CD8-positive, alpha-beta memory T cell (primary cell): ENCODE measurements at regions not wholly inside any gene's neighbourhood (a gene's known extent, or its start where the extent isn't known, plus 50 kb on each side); places are given as distances from the start of the nearest gene placed in this dataset.
"Not testable (repeated sequence)": the region's sequence is repeated elsewhere in the genome, so short reads cannot be mapped to it uniquely, and the experiment has no call there.

ENCODE experiments used
- CTCF ChIA-PET: fragments of 350-600 bp; sonication (Branson Sonifier 250); formaldehyde crosslinking; loops from one replicate; lab custom pipeline; 2021; ENCODE audit warnings: antibody characterized with exemption; lab: Charles Lee
- POLR2A ChIA-PET: fragments of 350-600 bp; sonication (Branson Sonifier 250); formaldehyde crosslinking; loops from one replicate; lab custom pipeline; 2021; ENCODE audit warnings: antibody characterized with exemption; lab: Charles Lee
- DNase-seq, 5 donors: peaks; one replicate each; pipeline versions ENCODE4 v3.0.0 to v3.0.0-alpha.2; 2020 to 2022; ENCODE audit warnings: mixed read lengths in 1 of 5
- H3K27ac ChIP-seq: one replicate; pipeline ENCODE4 v1.7.0; 2013; ENCODE audit warnings: low read depth, mild to moderate bottlenecking, low read length, moderate library complexity
- H3K27me3 ChIP-seq: 2 replicates; pipeline ENCODE4 v1.7.0; 2013; ENCODE audit warnings: low read length, mild to moderate bottlenecking; ENCODE audit not compliant: insufficient read depth, poor library complexity, severe bottlenecking
- H3K36me3 ChIP-seq: 2 replicates; pipeline ENCODE4 v1.7.0; 2013; ENCODE audit warnings: mild to moderate bottlenecking, low read length, moderate library complexity; ENCODE audit not compliant: insufficient read depth
- H3K4me1 ChIP-seq: 2 replicates; pipeline ENCODE4 v1.7.0; 2013; ENCODE audit warnings: mild to moderate bottlenecking, low read length, moderate library complexity; ENCODE audit not compliant: insufficient read depth
- H3K4me3 ChIP-seq: 2 replicates; pipeline ENCODE4 v1.7.0; 2013; ENCODE audit warnings: mild to moderate bottlenecking, low read length
- H3K9me3 ChIP-seq: 2 replicates; pipeline ENCODE4 v1.7.0; 2013; ENCODE audit warnings: mild to moderate bottlenecking, low read length
- H3K27ac Mint-ChIP-seq, 8 donors: one replicate each; pipeline ENCODE4 v1.8.0; 2020 to 2021; ENCODE audit warnings: mixed read lengths in 8 of 8, mild to moderate bottlenecking in 6 of 8, inconsistent platforms in 3 of 8, moderate library complexity in 3 of 8
- H3K27me3 Mint-ChIP-seq, 2 donors: one replicate each; pipeline ENCODE4 v1.8.0; 2020 to 2021; ENCODE audit warnings: mixed read lengths in 2 of 2, mild to moderate bottlenecking in 1 of 2, moderate library complexity in 1 of 2
- H3K36me3 Mint-ChIP-seq, 3 donors: one replicate each; pipeline ENCODE4 v1.8.0; 2020 to 2021; ENCODE audit warnings: mixed read lengths in 3 of 3, inconsistent platforms in 1 of 3, mild to moderate bottlenecking in 1 of 3
- H3K4me1 Mint-ChIP-seq, 3 donors: one replicate each; pipeline ENCODE4 v1.8.0; 2020 to 2021; ENCODE audit warnings: mixed read lengths in 3 of 3, inconsistent platforms in 1 of 3, mild to moderate bottlenecking in 1 of 3
- H3K4me3 Mint-ChIP-seq, 7 donors: one replicate each; pipeline ENCODE4 v1.8.0; 2020 to 2021; ENCODE audit warnings: mixed read lengths in 7 of 7, mild to moderate bottlenecking in 6 of 7, moderate library complexity in 4 of 7, inconsistent platforms in 2 of 7
- H3K9me3 Mint-ChIP-seq, 5 donors: one replicate each; pipeline ENCODE4 v1.8.0; 2020 to 2022; ENCODE audit warnings: mixed read lengths in 5 of 5, mild to moderate bottlenecking in 3 of 5, moderate library complexity in 2 of 5, inconsistent platforms in 1 of 5

GRCh38 chr7:84714765-84715164 is 472.1 kb downstream of the SEMA3D start:
- H3K36me3 Mint-ChIP-seq = no peaks in the 10 kb centered on the region
- H3K4me3 ChIP-seq = no peak overlapping the region
- H3K27me3 ChIP-seq = no peaks in the 10 kb centered on the region
- no peaks in the 10 kb centered on the region for H3K36me3 ChIP-seq
- no peaks in the 10 kb centered on the region for H3K4me1 Mint-ChIP-seq
- H3K27ac ChIP-seq = no peak overlapping the region
- no peak overlapping the region for H3K4me3 Mint-ChIP-seq
- CTCF ChIA-PET = no interaction called here
- peaks cover 0 to 34% (median 9%) of the 10 kb centered on the region in 5 donors for H3K9me3 Mint-ChIP-seq
- no peaks in the 10 kb centered on the region for H3K4me1 ChIP-seq
- POLR2A ChIA-PET = no interaction called here
- no peak overlapping the region for H3K27ac Mint-ChIP-seq
- H3K27me3 Mint-ChIP-seq = no peaks in the 10 kb centered on the region
- no peaks in the 10 kb centered on the region for H3K9me3 ChIP-seq
- no peak for DNase-seq

DNA sequence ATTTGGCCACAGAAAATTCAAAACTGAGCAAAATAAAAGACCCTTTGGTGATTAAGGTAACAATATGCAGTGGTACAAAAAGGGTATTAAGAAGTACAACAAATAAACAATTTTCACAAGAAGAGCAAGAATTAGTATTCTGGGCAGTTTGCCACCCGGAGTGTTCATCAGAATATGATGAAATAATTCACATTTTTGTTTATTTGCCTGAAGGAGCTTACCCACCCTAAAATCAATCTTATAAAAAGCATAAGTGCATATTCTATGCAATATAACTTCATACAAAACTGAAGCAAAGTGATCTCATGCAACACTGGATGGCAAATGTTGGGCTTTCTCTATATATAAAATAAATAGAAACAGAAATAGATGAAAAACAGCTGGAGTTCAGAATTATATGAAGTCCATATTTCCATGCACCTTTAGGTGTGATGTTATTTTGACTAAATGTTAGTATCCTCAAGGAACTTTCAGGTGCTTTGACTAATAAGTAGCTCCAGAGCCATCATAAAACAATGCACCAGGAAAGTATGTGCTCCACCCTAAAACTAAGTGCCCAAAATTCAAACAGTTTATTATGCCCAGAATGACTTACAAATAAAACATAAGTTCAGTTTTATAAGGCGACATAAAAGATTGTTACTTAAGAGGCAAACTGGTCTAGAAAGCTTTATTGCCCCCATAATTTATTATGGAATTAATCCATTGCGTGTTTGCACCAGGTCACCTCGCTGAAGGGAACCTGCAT is 474.3 kb downstream of the SEMA3D start:
- ChIA-PET POLR2A (no interaction called here), CTCF (no interaction called here)
- Histone ChIP-seq H3K4me3 (no peak overlapping the region), H3K4me1 (no peaks in the 10 kb centered on the region), H3K27me3 (no peaks in the 10 kb centered on the region), H3K27ac (no peak overlapping the region), H3K36me3 (no peaks in the 10 kb centered on the region), H3K9me3 (no peaks in the 10 kb centered on the region)
- no peaks in the 10 kb centered on the region for H3K4me1 Mint-ChIP-seq
- H3K9me3 Mint-ChIP-seq = peaks cover 0 to 30% (median 6%) of the 10 kb centered on the region in 5 donors
- H3K27ac Mint-ChIP-seq = no peak overlapping the region
- H3K27me3 Mint-ChIP-seq = no peaks in the 10 kb centered on the region
- no peak overlapping the region for H3K4me3 Mint-ChIP-seq
- no peak for DNase-seq
- H3K36me3 Mint-ChIP-seq = no peaks in the 10 kb centered on the region

DNA sequence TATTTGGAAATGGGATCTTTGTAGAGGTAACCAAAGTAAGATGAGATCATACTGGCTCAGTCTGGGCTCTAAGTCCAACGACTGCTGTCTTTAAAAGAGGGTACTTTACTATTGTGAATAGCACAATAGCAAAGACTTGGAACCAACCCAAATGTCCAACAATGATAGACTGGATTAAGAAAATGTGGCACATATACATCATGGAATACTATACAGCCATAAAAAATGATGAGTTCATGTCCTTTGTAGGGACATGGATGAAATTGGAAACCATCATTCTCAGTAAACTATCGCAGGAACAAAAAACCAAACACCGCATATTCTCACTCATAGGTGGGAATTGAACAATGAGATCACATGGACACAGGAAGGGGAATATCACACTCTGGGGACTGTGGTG is 476.3 kb downstream of the SEMA3D start:
- DNase-seq = not testable (repeated sequence)

DNA sequence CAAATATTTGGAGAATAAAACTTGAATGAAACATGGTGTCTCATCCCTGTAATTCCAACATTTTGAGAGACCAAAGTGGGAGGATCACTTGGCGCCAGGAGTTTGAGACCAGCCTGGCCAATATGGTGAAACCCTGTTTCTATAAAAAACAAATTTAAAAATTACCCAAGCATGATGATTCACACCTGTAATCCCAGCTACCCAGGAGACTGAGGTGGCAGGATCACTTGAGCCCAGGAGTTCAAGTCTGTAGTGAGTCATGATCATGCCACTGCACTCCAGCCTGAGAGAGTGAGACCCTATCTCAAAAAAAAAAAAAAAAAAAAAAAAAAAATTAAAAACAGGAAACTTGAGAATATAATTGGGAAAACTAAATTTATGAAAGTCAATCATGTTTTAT is 481.1 kb downstream of the SEMA3D start:
- H3K27ac ChIP-seq = no peak overlapping the region
- H3K4me3 ChIP-seq = no peak overlapping the region
- no peaks in the 10 kb centered on the region for H3K27me3 ChIP-seq
- Mint-ChIP-seq H3K36me3 (no peaks in the 10 kb centered on the region), H3K9me3 (peaks cover 0 to 12% (median 2%) of the 10 kb centered on the region in 5 donors), H3K27ac (no peak overlapping the region), H3K4me3 (no peak overlapping the region), H3K27me3 (no peaks in the 10 kb centered on the region), H3K4me1 (no peaks in the 10 kb centered on the region)
- ChIA-PET POLR2A (no interaction called here), CTCF (no interaction called here)
- no peaks in the 10 kb centered on the region for H3K36me3 ChIP-seq
- no peak for DNase-seq
- no peaks in the 10 kb centered on the region for H3K4me1 ChIP-seq
- H3K9me3 ChIP-seq = no peaks in the 10 kb centered on the region

More for the DNA sequence above, 476.3 kb downstream of the SEMA3D start:
- H3K4me1 ChIP-seq, H3K9me3 ChIP-seq, H3K36me3 Mint-ChIP-seq, H3K27ac ChIP-seq, H3K4me1 Mint-ChIP-seq, CTCF ChIA-PET, POLR2A ChIA-PET, H3K27me3 Mint-ChIP-seq, H3K27ac Mint-ChIP-seq, H3K4me3 Mint-ChIP-seq, H3K27me3 ChIP-seq, H3K36me3 ChIP-seq, H3K4me3 ChIP-seq: not testable (repeated sequence)
- H3K9me3 Mint-ChIP-seq = peaks cover 0 to 25% (median 4%) of the 10 kb centered on the region in 5 donors

- Histone ChIP-seq H3K4me1 (no peaks in the 10 kb centered on the region), H3K4me3 (no peak overlapping the region), H3K9me3 (no peaks in the 10 kb centered on the region), H3K36me3 (no peaks in the 10 kb centered on the region), H3K27ac (no peak overlapping the region), H3K27me3 (no peaks in the 10 kb centered on the region)
- no peak overlapping the region for H3K27ac Mint-ChIP-seq
- no peak overlapping the region for H3K4me3 Mint-ChIP-seq
- CTCF ChIA-PET = no interaction called here
- H3K36me3 Mint-ChIP-seq = no peaks in the 10 kb centered on the region
- no peak for DNase-seq
- no peaks in the 10 kb centered on the region for H3K4me1 Mint-ChIP-seq
- POLR2A ChIA-PET = no interaction called here
- H3K27me3 Mint-ChIP-seq = no peaks in the 10 kb centered on the region
- H3K9me3 Mint-ChIP-seq = peaks cover 0 to 12% (median 2%) of the 10 kb centered on the region in 5 donors
Measured at GRCh38 chr7:84705079-84705478, 481.8 kb downstream of the SEMA3D start.

DNA sequence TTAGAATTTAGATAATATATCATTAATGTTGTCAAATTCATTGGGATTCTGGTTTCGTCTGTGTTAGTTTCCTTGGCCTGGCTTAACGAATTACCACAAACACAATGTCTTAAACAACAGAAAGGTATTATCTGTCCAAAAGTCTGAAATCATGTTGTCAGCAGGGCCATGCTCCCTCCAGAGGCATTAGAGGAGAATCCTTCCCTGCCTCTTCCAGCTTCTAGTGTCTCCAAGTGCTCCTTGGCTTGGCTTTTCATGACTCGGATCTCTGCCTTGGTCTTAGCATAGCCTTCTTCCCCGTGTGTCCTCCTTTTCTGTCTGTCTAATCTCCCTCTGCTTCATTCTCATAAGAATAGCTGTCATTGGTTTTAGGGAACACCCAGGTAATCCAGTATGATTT is 482.5 kb downstream of the SEMA3D start:
- Mint-ChIP-seq H3K36me3 (no peaks in the 10 kb centered on the region), H3K27ac (no peak overlapping the region), H3K27me3 (no peaks in the 10 kb centered on the region), H3K9me3 (peaks cover 0 to 7% (median 5%) of the 10 kb centered on the region in 5 donors), H3K4me1 (no peaks in the 10 kb centered on the region), H3K4me3 (no peak overlapping the region)
- ChIA-PET CTCF (no interaction called here), POLR2A (no interaction called here)
- Histone ChIP-seq H3K4me1 (no peaks in the 10 kb centered on the region), H3K4me3 (no peak overlapping the region), H3K27ac (no peak overlapping the region), H3K9me3 (no peaks in the 10 kb centered on the region), H3K36me3 (no peaks in the 10 kb centered on the region), H3K27me3 (no peaks in the 10 kb centered on the region)
- DNase-seq = no peak

- ChIA-PET POLR2A (no interaction called here), CTCF (no interaction called here)
- H3K4me3 Mint-ChIP-seq = no peak overlapping the region
- no peak overlapping the region for H3K27ac Mint-ChIP-seq
- no peaks in the 10 kb centered on the region for H3K4me1 ChIP-seq
- no peaks in the 10 kb centered on the region for H3K27me3 Mint-ChIP-seq
- H3K4me1 Mint-ChIP-seq = no peaks in the 10 kb centered on the region
- H3K9me3 ChIP-seq = no peaks in the 10 kb centered on the region
- no peak overlapping the region for H3K27ac ChIP-seq
- no peak for DNase-seq
- no peak overlapping the region for H3K4me3 ChIP-seq
- H3K27me3 ChIP-seq = no peaks in the 10 kb centered on the region
- no peaks in the 10 kb centered on the region for H3K36me3 ChIP-seq
- H3K9me3 Mint-ChIP-seq = peaks cover 0 to 11% (median 6%) of the 10 kb centered on the region in 5 donors
- H3K36me3 Mint-ChIP-seq = no peaks in the 10 kb centered on the region
Measured at GRCh38 chr7:84701524-84702306, 485.1 kb downstream of the SEMA3D start.

DNA sequence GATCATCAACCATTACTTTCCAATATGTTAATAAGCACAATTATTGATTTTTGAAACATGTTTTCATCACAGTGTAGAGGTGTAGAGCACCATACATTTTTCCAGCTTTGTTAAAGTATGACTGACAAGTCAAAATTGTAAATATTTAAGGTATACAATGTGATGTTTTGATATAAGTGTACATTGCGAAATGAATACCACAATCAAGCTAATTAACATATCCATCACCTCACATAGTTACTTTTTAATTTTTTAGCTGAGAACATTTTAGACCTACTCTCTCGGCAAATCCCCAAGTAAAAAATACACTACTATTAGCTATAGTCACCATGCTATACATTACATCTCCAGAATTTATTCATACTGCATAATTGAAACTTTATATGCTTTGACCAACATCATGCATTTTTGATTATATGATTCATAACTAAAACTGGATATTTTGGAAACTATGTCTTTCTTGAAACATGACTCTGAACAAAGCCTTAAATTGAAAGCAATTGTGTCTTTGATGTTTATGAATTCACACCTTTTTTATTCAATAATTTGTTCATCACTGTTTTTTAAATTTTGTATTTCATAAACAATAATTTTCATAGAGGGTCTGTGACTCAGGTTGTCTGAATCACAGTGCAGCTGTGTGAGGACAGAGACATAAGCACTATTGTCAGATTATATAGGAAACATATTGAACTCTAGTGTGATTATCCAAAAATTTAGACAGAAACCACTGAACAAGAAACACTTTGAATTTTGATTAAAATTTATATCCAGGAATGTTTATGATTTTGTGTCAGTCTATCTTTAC is 486.1 kb downstream of the SEMA3D start:
- Histone ChIP-seq H3K27me3 (no peaks in the 10 kb centered on the region), H3K27ac (no peak overlapping the region), H3K4me3 (no peak overlapping the region), H3K36me3 (no peaks in the 10 kb centered on the region), H3K9me3 (no peaks in the 10 kb centered on the region), H3K4me1 (no peaks in the 10 kb centered on the region)
- ChIA-PET POLR2A (no interaction called here), CTCF (no interaction called here)
- DNase-seq = no peak
- Mint-ChIP-seq H3K27me3 (no peaks in the 10 kb centered on the region), H3K4me3 (no peak overlapping the region), H3K36me3 (no peaks in the 10 kb centered on the region), H3K4me1 (no peaks in the 10 kb centered on the region), H3K27ac (no peak overlapping the region), H3K9me3 (peaks cover 0 to 11% (median 6%) of the 10 kb centered on the region in 5 donors)
